Liver (tissue), 8 donors: ENCODE measurements at regions not wholly inside any gene's neighbourhood (a gene's known extent, or its start where the extent isn't known, plus 50 kb on each side); places are given as distances from the start of the nearest gene placed in this dataset.

Experiments
- DNase-seq: peaks from one replicate; pipeline ENCODE4 v3.0.0-alpha.2; 2017; ENCODE audit warnings: low spot score
- H3K27ac ChIP-seq, 2 donors: one replicate each; pipeline ENCODE4 v1.7.0; 2013; ENCODE audit warnings: inconsistent platforms in 2 of 2, low read length in 2 of 2, control low read depth in 1 of 2, low read depth in 1 of 2, mild to moderate bottlenecking in 1 of 2
- H3K27me3 ChIP-seq, 4 donors: one replicate each; pipeline versions ENCODE4 v1.6.1 to v1.7.0; 2013; ENCODE audit warnings: low read length in 3 of 4, inconsistent platforms in 1 of 4, mild to moderate bottlenecking in 1 of 4, moderate library complexity in 1 of 4; ENCODE audit not compliant: control insufficient read depth in 4 of 4, insufficient read depth in 4 of 4
- H3K36me3 ChIP-seq, 4 donors: one replicate each; pipeline versions ENCODE4 v1.6.1 to v1.7.0; 2013; ENCODE audit warnings: low read length in 3 of 4, mild to moderate bottlenecking in 3 of 4, low read depth in 1 of 4, moderate library complexity in 1 of 4; ENCODE audit not compliant: control insufficient read depth in 4 of 4, insufficient read depth in 3 of 4
- H3K4me1 ChIP-seq, 4 donors: one replicate each; pipeline versions ENCODE4 v1.6.1 to v1.7.0; 2013; ENCODE audit warnings: low read length in 3 of 4, mild to moderate bottlenecking in 3 of 4, moderate library complexity in 1 of 4; ENCODE audit not compliant: control insufficient read depth in 4 of 4, insufficient read depth in 4 of 4
- H3K4me3 ChIP-seq, 3 donors: one replicate each; pipeline versions ENCODE4 v1.6.1 to v1.7.0; 2013; ENCODE audit warnings: low read length in 3 of 3, control low read depth in 1 of 3, low read depth in 1 of 3, mild to moderate bottlenecking in 1 of 3
- H3K9ac ChIP-seq, 2 donors: one replicate each; pipeline ENCODE4 v1.7.0; 2013; ENCODE audit warnings: low read length in 2 of 2, mild to moderate bottlenecking in 2 of 2, moderate library complexity in 2 of 2, control low read depth in 1 of 2, low read depth in 1 of 2
- H3K9me3 ChIP-seq, 4 donors: one replicate each; pipeline versions ENCODE4 v1.6.1 to v1.7.0; 2013; ENCODE audit warnings: low read length in 3 of 4; ENCODE audit not compliant: control insufficient read depth in 4 of 4
- ATF3 ChIP-seq: IDR thresholded peaks from 2 replicates; pipeline ENCODE4 v1.6.1; 2016; ENCODE audit warnings: antibody characterized with exemption
- CTCF ChIP-seq: fragments of 150-350 bp; IDR thresholded peaks from 2 replicates; pipeline ENCODE4 v1.5.1; 2017; ENCODE audit warnings: improper control_type of control experiment, low read depth, low read length; ENCODE audit not compliant: missing input control
- EGR1 ChIP-seq, 2 donors: IDR thresholded peaks; 2 replicates each; pipeline ENCODE4 v1.6.1; 2016 to 2018; ENCODE audit warnings: antibody characterized with exemption in 2 of 2, low read depth in 2 of 2
- FOXA1 ChIP-seq: IDR thresholded peaks from 2 replicates; pipeline ENCODE4 v1.6.1; 2016; ENCODE audit warnings: antibody characterized with exemption
- FOXA2 ChIP-seq: IDR thresholded peaks from 2 replicates; pipeline ENCODE4 v1.6.1; 2016; ENCODE audit warnings: antibody characterized with exemption
- GABPA ChIP-seq, 2 donors: IDR thresholded peaks in 1 of 2; conservative IDR thresholded peaks in 1 of 2; 2 replicates each; pipeline ENCODE4 v1.6.1; 2016; ENCODE audit warnings: antibody characterized with exemption in 2 of 2, mild to moderate bottlenecking in 1 of 2, moderate library complexity in 1 of 2
- HNF4A ChIP-seq, 2 donors: conservative IDR thresholded peaks; 2 replicates each; pipeline ENCODE4 v1.6.1; 2016; ENCODE audit warnings: antibody characterized with exemption in 2 of 2, mild to moderate bottlenecking in 2 of 2
- HNF4G ChIP-seq: IDR thresholded peaks from 2 replicates; pipeline ENCODE4 v1.6.1; 2016; ENCODE audit warnings: antibody characterized with exemption
- JUND ChIP-seq, 2 donors: IDR thresholded peaks; 2 replicates each; pipeline ENCODE4 v1.6.1; 2016; ENCODE audit warnings: antibody characterized with exemption in 2 of 2
- MAX ChIP-seq: IDR thresholded peaks from 2 replicates; pipeline ENCODE4 v1.6.1; 2016; ENCODE audit warnings: antibody characterized with exemption
- NR2F2 ChIP-seq: IDR thresholded peaks from 2 replicates; pipeline ENCODE4 v1.6.1; 2016; ENCODE audit warnings: antibody characterized with exemption
- RAD21 ChIP-seq, 2 donors: IDR thresholded peaks; 2 replicates each; pipeline ENCODE4 v1.6.1; 2016; ENCODE audit warnings: antibody characterized with exemption in 2 of 2, mild to moderate bottlenecking in 2 of 2
- REST ChIP-seq: IDR thresholded peaks from 2 replicates; pipeline ENCODE4 v1.6.1; 2016; ENCODE audit warnings: antibody characterized with exemption, mild to moderate bottlenecking
- RXRA ChIP-seq, 2 donors: IDR thresholded peaks; 2 replicates each; pipeline ENCODE4 v1.6.1; 2017 to 2018; ENCODE audit warnings: antibody characterized with exemption in 2 of 2, mild to moderate bottlenecking in 1 of 2
- SP1 ChIP-seq: IDR thresholded peaks from 2 replicates; pipeline ENCODE4 v1.6.1; 2018; ENCODE audit warnings: antibody characterized with exemption, mild to moderate bottlenecking
- TAF1 ChIP-seq: conservative IDR thresholded peaks from 2 replicates; pipeline ENCODE4 v1.6.1; 2016; ENCODE audit warnings: antibody characterized with exemption, mild to moderate bottlenecking
- YY1 ChIP-seq: IDR thresholded peaks from 2 replicates; pipeline ENCODE4 v1.6.1; 2016; ENCODE audit warnings: antibody characterized with exemption, mild to moderate bottlenecking
- ZBTB33 ChIP-seq: IDR thresholded peaks from 2 replicates; pipeline ENCODE4 v1.6.1; 2016; ENCODE audit warnings: antibody characterized with exemption
- WGBS: extraction: QIAGEN DNeasy Blood & Tissue Kit; methylation state at CpG from one replicate; pipeline ENCODE4 v1.1.7; 2013; 5-methylcytosine and 5-hydroxymethylcytosine counted together
- donor health status: healthy.
- donor health status: healthy.
- donor health status: healthy.
- donor health status: healthy.
- donor health status: healthy.

GRCh38 chr15:96524676-96525417 lies 194.3 kb downstream of the NR2F2 start:
- Histone ChIP-seq H3K36me3 (no peaks in the 10 kb centered on the region), H3K27me3 (peaks cover 0 to 3% (median 0%) of the 10 kb centered on the region in 4 donors), H3K4me1 (no peaks in the 10 kb centered on the region), H3K27ac (no peak overlapping the region), H3K4me3 (no peak overlapping the region), H3K9ac (no peak overlapping the region), H3K9me3 (no peaks in the 10 kb centered on the region)
- no peak for DNase-seq
- TF ChIP-seq RAD21 (IDR thresholded peaks at IDR 0.05) (no peak), RXRA (IDR thresholded peaks at IDR 0.05) (no peak), GABPA (IDR thresholded peaks at IDR 0.05 in 1 of 2, conservative IDR thresholded peaks at IDR 0.05 in 1 of 2) (no peak), TAF1 (no peak), ZBTB33 (no peak), EGR1 (IDR thresholded peaks at IDR 0.05; ENCODE audit: low read depth in 2 of 2) (no peak), ATF3 (no peak), HNF4G (no peak), YY1 (no peak), FOXA2 (no peak), JUND (IDR thresholded peaks at IDR 0.05) (no peak), SP1 (no peak), MAX (no peak), HNF4A (conservative IDR thresholded peaks at IDR 0.05) (no peak), REST (no peak), FOXA1 (no peak), CTCF (no peak), NR2F2 (no peak)
- WGBS = 66% methylated on average over 5 of the region's 5 CpGs
